ENCODE measurements at regions not wholly inside any gene's neighbourhood (a gene's known extent, or its start where the extent isn't known, plus 50 kb on each side); places are given as distances from the start of the nearest gene placed in this dataset.

GRCh38 chr1:188122646-188123045 is 1293.9 kb downstream of the PLA2G4A start:
- no peak for TF ChIP-seq CTCF (IDR thresholded peaks at IDR 0.05 in 8 of 11, conservative IDR thresholded peaks at IDR 0.05 in 3 of 11)
- no peak for TF ChIP-seq POLR2A (IDR thresholded peaks at IDR 0.05)
